HEK293 (cell line): ENCODE measurements at regions not wholly inside any gene's neighbourhood (a gene's known extent, or its start where the extent isn't known, plus 50 kb on each side); places are given as distances from the start of the nearest gene placed in this dataset.

Experiments used
- CTCF ChIP-seq: fragments of 450-650 bp; formaldehyde crosslinking; IDR thresholded peaks from 2 replicates; pipeline ENCODE4 v1.5.1; 2016; ENCODE audit warnings: missing biosample characterization, missing genetic modification characterization
- PRDM10 ChIP-seq: fragments of 450-650 bp; formaldehyde crosslinking; IDR thresholded peaks from 2 replicates; pipeline ENCODE4 v1.5.1; 2016; ENCODE audit warnings: missing biosample characterization, missing genetic modification characterization
- YY1 ChIP-seq: fragments of 450-650 bp; formaldehyde crosslinking; IDR thresholded peaks from 2 replicates; pipeline ENCODE4 v1.5.1; 2018; ENCODE audit warnings: missing biosample characterization, missing genetic modification characterization
- ZBTB7A ChIP-seq: fragments of 450-650 bp; formaldehyde crosslinking; IDR thresholded peaks from 2 replicates; pipeline ENCODE4 v1.5.1; 2016; ENCODE audit warnings: low read depth, missing biosample characterization, missing genetic modification characterization
- ZEB2 ChIP-seq: fragments of 450-650 bp; formaldehyde crosslinking; IDR thresholded peaks from 2 replicates; pipeline ENCODE4 v1.5.1; 2016; ENCODE audit warnings: missing biosample characterization, missing genetic modification characterization
- ZNF391 ChIP-seq: fragments of 450-650 bp; formaldehyde crosslinking; IDR thresholded peaks from 2 replicates; pipeline ENCODE4 v1.5.1; 2016; ENCODE audit warnings: low read depth, missing biosample characterization, missing genetic modification characterization, borderline replicate concordance

GRCh38 chr20:4454111-4454510 lies 205.0 kb upstream of the ADRA1D start:
- no peak for TF ChIP-seq CTCF (tag by site-specific recombination)
- TF ChIP-seq YY1 (tag by site-specific recombination), result no peak
- TF ChIP-seq ZBTB7A (tag by site-specific recombination), result no peak
- TF ChIP-seq ZNF391 (tag by site-specific recombination), result no peak
- TF ChIP-seq PRDM10 (tag by site-specific recombination), result no peak
- no peak for TF ChIP-seq ZEB2
